A549 (cell line): ENCODE measurements at regions not wholly inside any gene's neighbourhood (a gene's known extent, or its start where the extent isn't known, plus 50 kb on each side); places are given as distances from the start of the nearest gene placed in this dataset.

ENCODE experiments used
- BHLHE40 ChIP-seq: IDR thresholded peaks from 2 replicates; pipeline ENCODE4 v1.6.1; 2012; ENCODE audit warnings: low read depth, low read length, inconsistent platforms
- CTCF ChIP-seq: fragments of >200 bp; sonication (Bioruptor Twin); formaldehyde crosslinking; IDR thresholded peaks from 3 replicates; pipeline ENCODE4 v1.5.1; 2016
- JUN ChIP-seq, 2 experiments: fragments of >200 bp; sonication (Bioruptor Twin); formaldehyde crosslinking; IDR thresholded peaks; 2 replicates in 1 of 2; 3 replicates in 1 of 2; pipeline ENCODE4 v1.6.1; 2016 to 2017
- POLR2A ChIP-seq: IDR thresholded peaks from 2 replicates; pipeline ENCODE4 v1.6.1; 2012; ENCODE audit warnings: mild to moderate bottlenecking, low read length
- RCOR1 ChIP-seq: fragments of 150-350 bp; IDR thresholded peaks from 2 replicates; pipeline ENCODE4 v1.6.1; 2014; ENCODE audit warnings: antibody characterized with exemption, low read length, low read depth
- TP53 ChIP-seq: fragments of 250-450 bp; sonication (Bioruptor Pico); IDR thresholded peaks from 2 replicates; pipeline ENCODE4 v1.5.0; 2021; ENCODE audit warnings: mild to moderate bottlenecking, moderate library complexity
- ZFP36 ChIP-seq: fragments of 450-650 bp; IDR thresholded peaks from 2 replicates; pipeline ENCODE4 v1.6.1; 2014; ENCODE audit warnings: borderline replicate concordance; ENCODE audit not compliant: partially characterized antibody

GRCh38 chr20:48294942-48295341, 509.7 kb upstream of the SULF2 start:
- no peak for TF ChIP-seq CTCF
- TF ChIP-seq POLR2A = no peak
- TF ChIP-seq BHLHE40 = no peak
- no peak for TF ChIP-seq TP53 (CRISPR knock-in tag)
- TF ChIP-seq JUN (IDR thresholded peaks at IDR 0.05) = no peak
- no peak for TF ChIP-seq ZFP36
- no peak for TF ChIP-seq RCOR1
